ENCODE measurements at regions not wholly inside any gene's neighbourhood (a gene's known extent, or its start where the extent isn't known, plus 50 kb on each side); places are given as distances from the start of the nearest gene placed in this dataset.

DNA sequence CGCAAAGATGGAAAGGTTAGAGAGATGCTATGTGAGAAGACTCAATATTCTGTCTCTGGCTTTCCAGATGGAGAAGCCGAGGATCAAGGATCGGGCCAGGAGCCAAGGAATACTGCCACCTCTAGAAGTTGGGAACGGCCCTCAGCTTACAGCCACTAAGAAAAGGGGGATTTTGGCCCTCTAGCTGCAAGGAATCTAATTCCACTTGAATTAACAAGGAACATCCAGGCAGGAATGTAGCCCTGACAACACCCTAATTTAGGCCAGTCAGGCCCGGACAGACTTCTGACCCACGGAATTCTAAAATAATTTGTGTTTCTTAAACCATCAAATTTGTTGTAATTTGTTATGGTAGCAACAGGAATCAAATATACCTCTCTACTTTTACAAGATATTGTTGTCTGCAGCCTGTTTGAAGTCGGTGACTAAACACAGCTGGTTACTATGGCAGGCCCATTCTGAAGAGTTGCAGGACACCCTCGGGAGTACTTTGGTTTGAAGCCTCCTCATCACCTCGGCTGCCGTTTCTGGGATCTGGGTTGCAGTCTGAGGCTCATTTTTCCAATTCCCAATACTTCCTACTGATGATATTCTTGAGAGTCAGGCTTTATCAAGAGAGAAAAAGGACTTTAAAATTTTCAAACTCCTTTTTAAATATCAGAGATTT, 1131.2 kb downstream of the TSN start:
- Histone ChIP-seq H3K79me2 (ENCODE audit: insufficient read depth, low read length) (no peaks in the 10 kb centered on the region), H3K9ac (ENCODE audit: insufficient read depth, low read length, poor library complexity, severe bottlenecking) (no peak overlapping the region), H2AFZ (ENCODE audit: insufficient read depth, low read depth, low read length, poor library complexity, severe bottlenecking) (no peak overlapping the region), H4K20me1 (ENCODE audit: insufficient read depth, low read length) (no peaks in the 10 kb centered on the region), H3K4me1 (ENCODE audit: control insufficient read depth in 1 of 2, insufficient read depth in 2 of 2, low read length in 2 of 2) (no peaks in the 10 kb centered on the region), H3K4me2 (replicated peaks; ENCODE audit: extremely low read depth, low read length, poor library complexity, severe bottlenecking) (no peak overlapping the region), H3K27ac (ENCODE audit: low read depth in 1 of 2, low read length in 2 of 2) (no peak overlapping the region), H3K9me3 (replicated peaks in 1 of 2; ENCODE audit: control insufficient read depth in 1 of 2, insufficient read depth in 1 of 2, low read length in 2 of 2) (no peaks in the 10 kb centered on the region), H3K4me3 (replicated peaks in 1 of 3; ENCODE audit: low read depth in 2 of 3, low read length in 3 of 3) (no peak overlapping the region), H3K27me3 (ENCODE audit: control insufficient read depth in 2 of 2, insufficient read depth in 2 of 2, low read length in 2 of 2) (no peaks in the 10 kb centered on the region), H3K36me3 (replicated peaks in 1 of 2; ENCODE audit: control insufficient read depth in 1 of 2, insufficient read depth in 2 of 2, low read length in 2 of 2) (no peaks in the 10 kb centered on the region)
- WGBS (ENCODE audit: insufficient coverage) = 83% methylated on average over 5 of the region's 10 CpGs
- Mint-ChIP-seq H3K27me3 (ENCODE audit: low read depth in 3 of 3) (peaks cover 0 to 7% (median 6%) of the 10 kb centered on the region in 3 donors), H3K9me3 (peaks cover 0 to 5% (median 0%) of the 10 kb centered on the region in 7 donors), H3K4me3 (peak overlapping the region in 1 of 2 donors; percentile 32), H3K27ac (no peak overlapping the region), H3K36me3 (no peaks in the 10 kb centered on the region), H3K4me1 (no peaks in the 10 kb centered on the region)
- DNase-seq = no peak
- intact Hi-C loops (cut with micrococcal nuclease) = no loop called here
- TF ChIP-seq, protein P1, sequence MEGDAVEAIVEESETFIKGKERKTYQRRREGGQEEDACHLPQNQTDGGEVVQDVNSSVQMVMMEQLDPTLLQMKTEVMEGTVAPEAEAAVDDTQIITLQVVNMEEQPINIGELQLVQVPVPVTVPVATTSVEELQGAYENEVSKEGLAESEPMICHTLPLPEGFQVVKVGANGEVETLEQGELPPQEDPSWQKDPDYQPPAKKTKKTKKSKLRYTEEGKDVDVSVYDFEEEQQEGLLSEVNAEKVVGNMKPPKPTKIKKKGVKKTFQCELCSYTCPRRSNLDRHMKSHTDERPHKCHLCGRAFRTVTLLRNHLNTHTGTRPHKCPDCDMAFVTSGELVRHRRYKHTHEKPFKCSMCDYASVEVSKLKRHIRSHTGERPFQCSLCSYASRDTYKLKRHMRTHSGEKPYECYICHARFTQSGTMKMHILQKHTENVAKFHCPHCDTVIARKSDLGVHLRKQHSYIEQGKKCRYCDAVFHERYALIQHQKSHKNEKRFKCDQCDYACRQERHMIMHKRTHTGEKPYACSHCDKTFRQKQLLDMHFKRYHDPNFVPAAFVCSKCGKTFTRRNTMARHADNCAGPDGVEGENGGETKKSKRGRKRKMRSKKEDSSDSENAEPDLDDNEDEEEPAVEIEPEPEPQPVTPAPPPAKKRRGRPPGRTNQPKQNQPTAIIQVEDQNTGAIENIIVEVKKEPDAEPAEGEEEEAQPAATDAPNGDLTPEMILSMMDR (IDR thresholded peaks at IDR 0.05) = no peak

DNA sequence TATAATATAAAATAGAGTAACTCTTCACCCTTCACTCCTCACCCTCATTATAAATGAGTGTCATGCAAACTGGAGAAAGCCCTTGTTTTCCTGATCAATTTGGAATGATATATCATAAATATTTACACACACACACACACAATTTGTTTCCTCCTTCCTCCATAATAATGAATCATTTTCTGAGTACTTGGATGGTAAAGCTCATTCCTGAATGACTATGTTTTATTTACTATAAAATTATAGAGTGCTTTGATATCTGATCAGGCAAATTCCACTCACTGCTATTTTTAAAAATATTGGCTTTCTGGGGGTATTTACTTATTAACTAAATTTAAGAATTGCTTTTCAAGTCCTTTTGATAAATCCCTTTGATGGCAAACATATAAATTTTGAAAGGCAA, 1125.5 kb upstream of the CNTNAP5 start:
- H3K36me3 ChIP-seq (replicated peaks in 1 of 2; ENCODE audit: control insufficient read depth in 1 of 2, insufficient read depth in 2 of 2, low read length in 2 of 2) = no peaks in the 10 kb centered on the region
- no peaks in the 10 kb centered on the region for H3K4me1 Mint-ChIP-seq
- intact Hi-C loops (cut with micrococcal nuclease) = no loop called here
- DNase-seq = no peak
- no peak overlapping the region for H3K4me2 ChIP-seq (replicated peaks; ENCODE audit: extremely low read depth, low read length, poor library complexity, severe bottlenecking)
- H3K79me2 ChIP-seq (ENCODE audit: insufficient read depth, low read length) = no peaks in the 10 kb centered on the region
- peaks cover 1 to 5% (median 3%) of the 10 kb centered on the region in 7 donors for H3K9me3 Mint-ChIP-seq
- TF ChIP-seq, protein P1 (IDR thresholded peaks at IDR 0.05) = no peak
- H3K9ac ChIP-seq (ENCODE audit: insufficient read depth, low read length, poor library complexity, severe bottlenecking) = no peak overlapping the region
- no peak overlapping the region for H2AFZ ChIP-seq (ENCODE audit: insufficient read depth, low read depth, low read length, poor library complexity, severe bottlenecking)
- H3K4me3 ChIP-seq (replicated peaks in 1 of 3; ENCODE audit: low read depth in 2 of 3, low read length in 3 of 3) = no peak overlapping the region
- no peak overlapping the region for H3K27ac ChIP-seq (ENCODE audit: low read depth in 1 of 2, low read length in 2 of 2)
- H3K4me1 ChIP-seq (ENCODE audit: control insufficient read depth in 1 of 2, insufficient read depth in 2 of 2, low read length in 2 of 2) = no peaks in the 10 kb centered on the region
- H4K20me1 ChIP-seq (ENCODE audit: insufficient read depth, low read length) = no peaks in the 10 kb centered on the region
- H3K27ac Mint-ChIP-seq = no peak overlapping the region
- no peaks in the 10 kb centered on the region for H3K9me3 ChIP-seq (replicated peaks in 1 of 2; ENCODE audit: control insufficient read depth in 1 of 2, insufficient read depth in 1 of 2, low read length in 2 of 2)
- no peaks in the 10 kb centered on the region for H3K36me3 Mint-ChIP-seq
- H3K27me3 Mint-ChIP-seq (ENCODE audit: low read depth in 3 of 3) = peaks cover 0 to 3% (median 0%) of the 10 kb centered on the region in 3 donors
- no peak overlapping the region for H3K4me3 Mint-ChIP-seq
- H3K27me3 ChIP-seq (ENCODE audit: control insufficient read depth in 2 of 2, insufficient read depth in 2 of 2, low read length in 2 of 2) = no peaks in the 10 kb centered on the region
